ENCODE measurements at regions not wholly inside any gene's neighbourhood (a gene's known extent, or its start where the extent isn't known, plus 50 kb on each side); places are given as distances from the start of the nearest gene placed in this dataset.

DNA sequence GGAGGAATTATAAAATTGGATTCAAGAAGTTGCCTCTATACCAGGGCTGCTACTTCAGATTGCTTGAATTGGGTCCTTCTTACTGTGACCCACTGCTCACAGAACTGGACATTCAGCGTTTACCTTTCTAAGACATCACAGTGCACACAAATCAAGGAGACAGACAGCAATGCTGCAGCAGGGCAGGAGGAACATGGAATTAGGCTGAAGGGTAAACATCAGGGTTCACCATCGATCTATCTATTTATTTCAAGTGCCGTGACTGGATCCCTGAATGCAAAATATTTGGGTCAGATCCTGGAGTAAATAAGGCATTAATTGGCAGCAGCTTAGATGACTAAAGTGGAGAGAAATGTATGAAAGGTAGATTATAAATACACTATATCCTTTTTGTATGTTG, 76.9 kb upstream of the HMGA2 start:
- no peaks in the 10 kb centered on the region for H4K20me1 ChIP-seq (ENCODE audit: insufficient read depth)
- H3K4me3 ChIP-seq (IDR thresholded peaks at IDR 0.05; ENCODE audit: insufficient read depth, low read depth, low read length) = no peak overlapping the region
- no peak overlapping the region for H3K4me2 ChIP-seq
- no peak overlapping the region for H3K27ac ChIP-seq
- TF ChIP-seq, protein P1, sequence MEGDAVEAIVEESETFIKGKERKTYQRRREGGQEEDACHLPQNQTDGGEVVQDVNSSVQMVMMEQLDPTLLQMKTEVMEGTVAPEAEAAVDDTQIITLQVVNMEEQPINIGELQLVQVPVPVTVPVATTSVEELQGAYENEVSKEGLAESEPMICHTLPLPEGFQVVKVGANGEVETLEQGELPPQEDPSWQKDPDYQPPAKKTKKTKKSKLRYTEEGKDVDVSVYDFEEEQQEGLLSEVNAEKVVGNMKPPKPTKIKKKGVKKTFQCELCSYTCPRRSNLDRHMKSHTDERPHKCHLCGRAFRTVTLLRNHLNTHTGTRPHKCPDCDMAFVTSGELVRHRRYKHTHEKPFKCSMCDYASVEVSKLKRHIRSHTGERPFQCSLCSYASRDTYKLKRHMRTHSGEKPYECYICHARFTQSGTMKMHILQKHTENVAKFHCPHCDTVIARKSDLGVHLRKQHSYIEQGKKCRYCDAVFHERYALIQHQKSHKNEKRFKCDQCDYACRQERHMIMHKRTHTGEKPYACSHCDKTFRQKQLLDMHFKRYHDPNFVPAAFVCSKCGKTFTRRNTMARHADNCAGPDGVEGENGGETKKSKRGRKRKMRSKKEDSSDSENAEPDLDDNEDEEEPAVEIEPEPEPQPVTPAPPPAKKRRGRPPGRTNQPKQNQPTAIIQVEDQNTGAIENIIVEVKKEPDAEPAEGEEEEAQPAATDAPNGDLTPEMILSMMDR (conservative IDR thresholded peaks at IDR 0.05; ENCODE audit: low read depth, low read length) = no peak
- no peak overlapping the region for H2AFZ ChIP-seq (ENCODE audit: low read depth)
- no peaks in the 10 kb centered on the region for H3K4me1 ChIP-seq (ENCODE audit: low read depth, poor library complexity, severe bottlenecking)
- no peaks in the 10 kb centered on the region for H3K36me3 ChIP-seq (ENCODE audit: insufficient read depth)
- no peak overlapping the region for H3K9ac ChIP-seq
- no peaks in the 10 kb centered on the region for H3K27me3 ChIP-seq (ENCODE audit: insufficient read depth, low read depth)
- no peaks in the 10 kb centered on the region for H3K79me2 ChIP-seq (ENCODE audit: insufficient read depth, low read depth)

DNA sequence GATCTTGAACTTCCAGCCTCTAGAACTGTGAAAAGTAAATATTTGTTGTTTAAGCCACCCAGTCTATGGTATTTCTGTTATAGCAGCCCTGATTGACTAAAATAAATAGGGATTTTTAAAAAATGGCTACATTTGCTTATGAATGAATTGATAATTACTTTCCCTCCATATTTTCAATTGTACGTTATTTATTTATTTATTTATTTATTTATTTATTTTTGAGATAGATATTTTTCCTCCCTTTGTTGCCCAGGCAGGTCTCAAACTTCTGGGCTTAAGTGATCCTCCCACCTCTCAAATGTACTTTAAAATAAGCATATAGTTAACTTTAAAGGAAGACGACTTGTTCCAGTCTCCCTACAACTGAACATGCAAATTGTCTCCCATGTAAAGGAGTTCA, 76.0 kb upstream of the HMGA2 start:
- TF ChIP-seq, protein P1 (conservative IDR thresholded peaks at IDR 0.05; ENCODE audit: low read depth, low read length) = no peak
- H3K27me3 ChIP-seq (ENCODE audit: insufficient read depth, low read depth) = no peaks in the 10 kb centered on the region
- H3K36me3 ChIP-seq (ENCODE audit: insufficient read depth) = no peaks in the 10 kb centered on the region
- no peak overlapping the region for H3K4me3 ChIP-seq (IDR thresholded peaks at IDR 0.05; ENCODE audit: insufficient read depth, low read depth, low read length)
- H3K79me2 ChIP-seq (ENCODE audit: insufficient read depth, low read depth) = no peaks in the 10 kb centered on the region
- no peaks in the 10 kb centered on the region for H4K20me1 ChIP-seq (ENCODE audit: insufficient read depth)
- H3K4me2 ChIP-seq = no peak overlapping the region
- no peak overlapping the region for H3K9ac ChIP-seq
- no peaks in the 10 kb centered on the region for H3K4me1 ChIP-seq (ENCODE audit: low read depth, poor library complexity, severe bottlenecking)
- H2AFZ ChIP-seq (ENCODE audit: low read depth) = no peak overlapping the region
- H3K27ac ChIP-seq = no peak overlapping the region

DNA sequence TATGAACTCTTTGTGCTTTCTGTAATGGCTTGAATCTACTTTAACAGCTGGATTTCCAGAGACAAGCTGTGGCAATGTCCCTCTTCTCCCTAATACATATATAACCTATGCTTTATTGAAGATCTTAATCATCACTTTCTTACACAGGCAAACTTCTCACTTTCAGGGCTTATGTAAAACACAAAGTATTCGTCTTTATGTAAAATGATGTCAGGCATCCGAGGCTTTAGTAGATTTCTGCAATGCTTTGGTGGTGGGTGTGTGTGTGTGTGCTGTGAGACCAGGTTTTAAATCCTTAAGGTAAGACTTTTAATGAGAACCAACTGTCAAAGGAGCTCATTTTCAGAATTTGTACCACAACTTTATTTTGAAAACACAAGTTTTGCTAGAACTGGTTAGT, 70.0 kb upstream of the HMGA2 start:
- no peaks in the 10 kb centered on the region for H3K27me3 ChIP-seq (ENCODE audit: insufficient read depth, low read depth)
- H4K20me1 ChIP-seq (ENCODE audit: insufficient read depth) = no peaks in the 10 kb centered on the region
- H3K4me1 ChIP-seq (ENCODE audit: low read depth, poor library complexity, severe bottlenecking) = no peaks in the 10 kb centered on the region
- H3K79me2 ChIP-seq (ENCODE audit: insufficient read depth, low read depth) = no peaks in the 10 kb centered on the region
- no peaks in the 10 kb centered on the region for H3K36me3 ChIP-seq (ENCODE audit: insufficient read depth)
- TF ChIP-seq, protein P1 (conservative IDR thresholded peaks at IDR 0.05; ENCODE audit: low read depth, low read length) = no peak
- H3K4me2 ChIP-seq = no peak overlapping the region
- H3K4me3 ChIP-seq (IDR thresholded peaks at IDR 0.05; ENCODE audit: insufficient read depth, low read depth, low read length) = no peak overlapping the region
- no peak overlapping the region for H3K27ac ChIP-seq
- H3K9ac ChIP-seq = no peak overlapping the region
- no peak overlapping the region for H2AFZ ChIP-seq (ENCODE audit: low read depth)

DNA sequence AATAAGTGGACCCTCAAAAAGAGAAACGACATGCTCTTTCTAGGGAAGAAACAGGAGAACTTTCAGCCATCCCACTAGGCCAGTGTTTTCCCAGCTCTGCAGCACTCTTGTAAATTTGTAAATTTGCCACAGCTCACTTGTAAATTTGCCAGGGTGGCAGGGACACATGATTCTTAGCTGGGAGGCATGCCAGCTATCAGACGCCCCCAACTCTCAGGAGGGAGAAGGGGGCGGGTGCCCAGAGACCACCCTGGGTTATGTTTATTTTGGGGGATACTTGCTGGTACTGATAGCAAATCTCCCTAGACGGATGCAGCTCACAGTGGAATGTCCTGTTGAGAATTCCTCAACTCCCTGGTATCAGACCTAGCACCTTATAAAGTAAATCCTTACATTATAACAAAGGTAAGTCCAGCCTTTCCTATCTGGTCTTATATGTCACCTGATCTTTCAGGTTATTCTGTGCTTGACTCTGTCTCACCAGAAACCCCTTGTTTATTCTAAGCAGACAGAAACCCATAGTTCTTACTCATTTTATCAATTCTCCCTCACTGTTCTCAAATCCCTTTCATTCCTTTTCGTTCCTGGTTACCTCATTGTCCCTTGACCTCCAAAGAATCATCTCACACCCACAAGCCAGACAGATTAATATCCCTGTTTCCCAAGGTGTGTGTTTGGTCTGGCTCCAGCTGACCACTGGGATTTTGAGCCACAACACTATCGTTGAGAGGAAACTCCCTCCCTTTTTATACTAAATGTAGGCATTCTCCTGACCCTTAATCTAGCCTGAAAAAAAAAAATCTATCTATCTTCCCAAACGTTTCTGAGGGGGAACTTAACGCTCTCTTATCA, 69.3 kb upstream of the HMGA2 start:
- no peaks in the 10 kb centered on the region for H3K4me1 ChIP-seq (ENCODE audit: low read depth, poor library complexity, severe bottlenecking)
- H3K4me3 ChIP-seq (IDR thresholded peaks at IDR 0.05; ENCODE audit: insufficient read depth, low read depth, low read length) = no peak overlapping the region
- TF ChIP-seq, protein P1 (conservative IDR thresholded peaks at IDR 0.05; ENCODE audit: low read depth, low read length) = no peak
- H3K4me2 ChIP-seq = no peak overlapping the region
- no peaks in the 10 kb centered on the region for H3K79me2 ChIP-seq (ENCODE audit: insufficient read depth, low read depth)
- H3K27me3 ChIP-seq (ENCODE audit: insufficient read depth, low read depth) = no peaks in the 10 kb centered on the region
- H3K27ac ChIP-seq = no peak overlapping the region
- H4K20me1 ChIP-seq (ENCODE audit: insufficient read depth) = no peaks in the 10 kb centered on the region
- no peak overlapping the region for H3K9ac ChIP-seq
- H2AFZ ChIP-seq (ENCODE audit: low read depth) = no peak overlapping the region
- no peaks in the 10 kb centered on the region for H3K36me3 ChIP-seq (ENCODE audit: insufficient read depth)

Measured in KMS-11 (cell line).